B cell (primary cell): ENCODE measurements at regions not wholly inside any gene's neighbourhood (a gene's known extent, or its start where the extent isn't known, plus 50 kb on each side); places are given as distances from the start of the nearest gene placed in this dataset.

ENCODE experiments used
- ATAC-seq: fragments of 200-7000 bp; cut with Tn5 transposase; one replicate; pipeline ENCODE4 v1.10.0; 2021; ENCODE audit warnings: low read depth, mild to moderate bottlenecking, moderate number of reproducible peaks, moderate library complexity
- CTCF ChIA-PET: fragments of 350-600 bp; sonication (Branson Sonifier 250); formaldehyde crosslinking; loops from one replicate; lab custom pipeline; 2021; ENCODE audit warnings: antibody characterized with exemption, inconsistent platforms; lab: Charles Lee
- POLR2A ChIA-PET: fragments of 350-600 bp; sonication (Branson Sonifier 250); formaldehyde crosslinking; loops from one replicate; lab custom pipeline; 2021; ENCODE audit warnings: antibody characterized with exemption; lab: Charles Lee
- DNase-seq: peaks from one replicate; pipeline ENCODE4 v3.0.0; 2013
- H2AFZ ChIP-seq: 2 replicates; pipeline ENCODE4 v1.6.1; 2012; ENCODE audit warnings: mild to moderate bottlenecking, low read depth, low read length; ENCODE audit not compliant: insufficient read depth, poor library complexity, severe bottlenecking
- H3K27ac ChIP-seq, 2 donors: 1 replicate in 1 of 2; 2 replicates in 1 of 2; pipeline ENCODE4 v1.5.1; 2012 to 2013; ENCODE audit warnings: low read length in 2 of 2, mild to moderate bottlenecking in 2 of 2, moderate library complexity in 1 of 2
- H3K27me3 ChIP-seq, 4 experiments: fragments of 200-600 bp in 1 of 4; sonication (generic) in 1 of 4; replicated peaks in 1 of 4; 1 replicate in 2 of 4; 2 replicates in 2 of 4; pipeline versions ENCODE4 v1.6.1 to v1.7.0; 2013 to 2016; ENCODE audit warnings: low read length in 3 of 4, mild to moderate bottlenecking in 2 of 4, mixed read lengths in 1 of 4, moderate library complexity in 1 of 4; ENCODE audit not compliant: insufficient read depth in 4 of 4, control insufficient read depth in 3 of 4; ENCODE audit errors: control extremely low read depth in 1 of 4
- H3K36me3 ChIP-seq, 2 experiments: replicated peaks in 1 of 2; 1 replicate in 1 of 2; 2 replicates in 1 of 2; pipeline versions ENCODE4 v1.6.1 to v1.7.1; 2013; ENCODE audit warnings: low read length in 1 of 2; ENCODE audit not compliant: insufficient read depth in 2 of 2, control insufficient read depth in 1 of 2; ENCODE audit errors: control extremely low read depth in 1 of 2, extremely low read depth in 1 of 2
- H3K4me1 ChIP-seq, 2 donors: fragments of 200-600 bp in 1 of 2; sonication (generic) in 1 of 2; 1 replicate in 1 of 2; 2 replicates in 1 of 2; pipeline versions ENCODE4 v1.5.1 to v1.6.1; 2013 to 2017; ENCODE audit warnings: low read length in 2 of 2; ENCODE audit not compliant: control insufficient read depth in 2 of 2, insufficient read depth in 2 of 2
- H3K4me2 ChIP-seq: replicated peaks from 2 replicates; pipeline ENCODE3; 2012; ENCODE audit warnings: mild to moderate bottlenecking, low read depth, low read length; ENCODE audit not compliant: poor library complexity, severe bottlenecking
- H3K4me3 ChIP-seq, 5 experiments: fragments of 200-600 bp in 1 of 5; sonication (generic) in 1 of 5; 1 replicate in 3 of 5; 2 replicates in 2 of 5; pipeline versions ENCODE4 v1.5.1 to v1.7.0; 2011 to 2016; ENCODE audit warnings: low read length in 4 of 5, mild to moderate bottlenecking in 4 of 5, low read depth in 2 of 5, control low read depth in 1 of 5, moderate library complexity in 1 of 5; ENCODE audit not compliant: insufficient read depth in 1 of 5; ENCODE audit errors: control extremely low read depth in 1 of 5, extremely low read depth in 1 of 5
- H3K79me2 ChIP-seq: fragments of 200-600 bp; sonication (generic); one replicate; pipeline ENCODE4 v1.6.0; 2016; ENCODE audit warnings: low read length; ENCODE audit not compliant: control insufficient read depth, insufficient read depth
- H3K9ac ChIP-seq: fragments of 200-600 bp; sonication (generic); 2 replicates; pipeline ENCODE4 v1.6.1; 2017; ENCODE audit warnings: mild to moderate bottlenecking, low read length, moderate library complexity
- H3K9me3 ChIP-seq, 3 donors: one replicate each; pipeline versions ENCODE4 v1.6.1 to v1.7.1; 2013; ENCODE audit warnings: low read length in 2 of 3; ENCODE audit not compliant: control insufficient read depth in 2 of 3, insufficient read depth in 1 of 3; ENCODE audit errors: control extremely low read depth in 1 of 3
- H4K20me1 ChIP-seq: 2 replicates; pipeline ENCODE4 v1.6.0; 2012; ENCODE audit warnings: mild to moderate bottlenecking, low read length; ENCODE audit not compliant: insufficient read depth, control insufficient read depth, poor library complexity, severe bottlenecking
- H3K27ac Mint-ChIP-seq: one replicate; pipeline ENCODE4 v1.8.0; 2021; ENCODE audit warnings: mixed read lengths
- H3K27me3 Mint-ChIP-seq: one replicate; pipeline ENCODE4 v1.8.0; 2021; ENCODE audit warnings: mixed read lengths
- H3K4me1 Mint-ChIP-seq: one replicate; pipeline ENCODE4 v1.8.0; 2021; ENCODE audit warnings: mixed read lengths
- H3K4me3 Mint-ChIP-seq: one replicate; pipeline ENCODE4 v1.8.0; 2021; ENCODE audit warnings: mixed read lengths
- H3K9me3 Mint-ChIP-seq: one replicate; pipeline ENCODE4 v1.8.0; 2022; ENCODE audit warnings: mixed read lengths; ENCODE audit not compliant: insufficient read depth
- CTCF ChIP-seq: fragments of 200-600 bp; IDR thresholded peaks from one replicate; pipeline ENCODE4 v1.8.0; 2022; ENCODE audit warnings: antibody characterized with exemption, mild to moderate bottlenecking
- EZH2 ChIP-seq: IDR thresholded peaks from 2 replicates; pipeline ENCODE4 v1.6.1; 2012; ENCODE audit warnings: borderline replicate concordance, low read depth, mild to moderate bottlenecking, moderate library complexity, low read length; ENCODE audit not compliant: insufficient read depth, poor library complexity, severe bottlenecking
- WGBS: methylation state at CpG from one replicate; pipeline ENCODE4 v1.1.5; 2013; ENCODE audit warnings: missing lambda C conversion rate; ENCODE audit not compliant: insufficient coverage; 5-methylcytosine and 5-hydroxymethylcytosine counted together
- intact Hi-C: fragments of 100-400 bp; cut with micrococcal nuclease; formaldehyde crosslinking; loops from one replicate; pipeline ENCODE4 v1.10.0; 2022

GRCh38 chr1:222462601-222463000 is 85.3 kb downstream of the HHIPL2 start:
- no peak overlapping the region for H2AFZ ChIP-seq
- Mint-ChIP-seq H3K9me3 (peaks cover under 1% of the 10 kb centered on the region), H3K4me3 (no peak overlapping the region), H3K4me1 (peaks cover 13% of the 10 kb centered on the region), H3K27me3 (peaks cover 19% of the 10 kb centered on the region), H3K27ac (no peak overlapping the region)
- peaks cover 0 to 4% (median 0%) of the 10 kb centered on the region in 4 experiments for H3K27me3 ChIP-seq
- no peak overlapping the region for H3K9ac ChIP-seq
- ChIA-PET POLR2A (no interaction called here), CTCF (interaction anchor here (0.6 to 6.4 kb wide), 8 partner anchors 7 to 1662 kb away, joined by 3 to 87 read pairs (median 4); no protein-coding TSS in a partner anchor)
- no peak overlapping the region for H3K27ac ChIP-seq
- ATAC-seq (no peak), DNase-seq (no peak)
- H3K79me2 ChIP-seq: no peaks in the 10 kb centered on the region
- no peaks in the 10 kb centered on the region for H4K20me1 ChIP-seq
- 100% methylated on average over 2 of the region's 2 CpGs for WGBS
- intact Hi-C loops: no loop called here
- no peaks in the 10 kb centered on the region for H3K36me3 ChIP-seq
- no peak overlapping the region for H3K4me3 ChIP-seq
- H3K4me1 ChIP-seq: peaks cover 3 to 15% of the 10 kb centered on the region in 2 donors
- peaks cover 0 to 8% (median 7%) of the 10 kb centered on the region in 3 donors for H3K9me3 ChIP-seq
- TF ChIP-seq CTCF (no peak), EZH2 (no peak)
- no peak overlapping the region for H3K4me2 ChIP-seq

- no CpG with 5 or more reads among the region's 2 CpGs for WGBS
- intact Hi-C loops: no loop called here
- Mint-ChIP-seq H3K9me3 (peaks cover 6% of the 10 kb centered on the region), H3K27me3 (peaks cover 19% of the 10 kb centered on the region), H3K27ac (no peak overlapping the region), H3K4me1 (peaks cover 13% of the 10 kb centered on the region), H3K4me3 (no peak overlapping the region)
- Histone ChIP-seq H2AFZ (no peak overlapping the region), H3K79me2 (no peaks in the 10 kb centered on the region), H3K9me3 (peaks cover 0 to 12% (median 9%) of the 10 kb centered on the region in 3 donors), H3K27me3 (peaks cover 0 to 4% (median 0%) of the 10 kb centered on the region in 4 experiments), H3K27ac (no peak overlapping the region), H3K4me1 (peaks cover 3 to 15% of the 10 kb centered on the region in 2 donors), H3K4me2 (no peak overlapping the region), H4K20me1 (no peaks in the 10 kb centered on the region), H3K9ac (no peak overlapping the region), H3K36me3 (no peaks in the 10 kb centered on the region), H3K4me3 (no peak overlapping the region)
- ATAC-seq: no peak
- ChIA-PET POLR2A (no interaction called here), CTCF (interaction anchor here (0.6 to 6.4 kb wide), 2 partner anchors 172 to 984 kb away, joined by 4 to 87 read pairs; no protein-coding TSS in a partner anchor)
- TF ChIP-seq EZH2 (no peak), CTCF (no peak)
- DNase-seq: no peak
These were observed 86.0 kb downstream of the HHIPL2 start for GRCh38 chr1:222461941-222462340.
